ENCODE measurements at regions not wholly inside any gene's neighbourhood (a gene's known extent, or its start where the extent isn't known, plus 50 kb on each side); places are given as distances from the start of the nearest gene placed in this dataset.

DNA sequence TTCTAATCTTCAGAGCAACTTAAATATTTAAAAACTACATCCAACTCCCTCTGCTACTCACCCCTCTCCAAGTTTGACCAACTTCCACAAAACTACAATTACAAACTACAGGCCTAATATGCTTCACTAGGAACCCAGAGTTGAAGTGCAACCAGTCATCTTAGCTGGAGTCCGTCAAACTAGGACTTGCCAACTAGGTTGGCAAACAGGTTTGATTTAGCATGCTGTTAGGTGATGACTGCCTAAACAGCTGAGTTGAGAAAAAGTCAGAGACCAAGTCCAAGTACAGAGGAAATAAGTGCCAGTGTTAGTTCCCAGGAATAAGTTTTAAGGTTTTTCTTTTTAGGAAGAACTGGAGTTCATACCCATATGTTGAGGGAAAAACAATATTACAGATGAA, 1109.0 kb downstream of the TUSC7 start:
- H3K4me3 ChIP-seq = no peak overlapping the region
- H3K27ac ChIP-seq = no peak overlapping the region
- ATAC-seq (no peak), DNase-seq (no peak)
- no peaks in the 10 kb centered on the region for H3K9me3 ChIP-seq
- TF ChIP-seq, protein P1, sequence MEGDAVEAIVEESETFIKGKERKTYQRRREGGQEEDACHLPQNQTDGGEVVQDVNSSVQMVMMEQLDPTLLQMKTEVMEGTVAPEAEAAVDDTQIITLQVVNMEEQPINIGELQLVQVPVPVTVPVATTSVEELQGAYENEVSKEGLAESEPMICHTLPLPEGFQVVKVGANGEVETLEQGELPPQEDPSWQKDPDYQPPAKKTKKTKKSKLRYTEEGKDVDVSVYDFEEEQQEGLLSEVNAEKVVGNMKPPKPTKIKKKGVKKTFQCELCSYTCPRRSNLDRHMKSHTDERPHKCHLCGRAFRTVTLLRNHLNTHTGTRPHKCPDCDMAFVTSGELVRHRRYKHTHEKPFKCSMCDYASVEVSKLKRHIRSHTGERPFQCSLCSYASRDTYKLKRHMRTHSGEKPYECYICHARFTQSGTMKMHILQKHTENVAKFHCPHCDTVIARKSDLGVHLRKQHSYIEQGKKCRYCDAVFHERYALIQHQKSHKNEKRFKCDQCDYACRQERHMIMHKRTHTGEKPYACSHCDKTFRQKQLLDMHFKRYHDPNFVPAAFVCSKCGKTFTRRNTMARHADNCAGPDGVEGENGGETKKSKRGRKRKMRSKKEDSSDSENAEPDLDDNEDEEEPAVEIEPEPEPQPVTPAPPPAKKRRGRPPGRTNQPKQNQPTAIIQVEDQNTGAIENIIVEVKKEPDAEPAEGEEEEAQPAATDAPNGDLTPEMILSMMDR (IDR thresholded peaks at IDR 0.05) = no peak
- no peaks in the 10 kb centered on the region for H3K36me3 ChIP-seq (ENCODE audit: insufficient read depth in 1 of 2, low read depth in 1 of 2)
- WGBS, 3 donors = 60 to 83% (median 80%) methylated on average over 1 of the region's 1 CpG
- H3K27me3 ChIP-seq (ENCODE audit: insufficient read depth in 3 of 3, low read length in 2 of 3) = no peaks in the 10 kb centered on the region
- no peaks in the 10 kb centered on the region for H3K4me1 ChIP-seq
- intact Hi-C loops (cut with DNase I) = no loop called here

DNA sequence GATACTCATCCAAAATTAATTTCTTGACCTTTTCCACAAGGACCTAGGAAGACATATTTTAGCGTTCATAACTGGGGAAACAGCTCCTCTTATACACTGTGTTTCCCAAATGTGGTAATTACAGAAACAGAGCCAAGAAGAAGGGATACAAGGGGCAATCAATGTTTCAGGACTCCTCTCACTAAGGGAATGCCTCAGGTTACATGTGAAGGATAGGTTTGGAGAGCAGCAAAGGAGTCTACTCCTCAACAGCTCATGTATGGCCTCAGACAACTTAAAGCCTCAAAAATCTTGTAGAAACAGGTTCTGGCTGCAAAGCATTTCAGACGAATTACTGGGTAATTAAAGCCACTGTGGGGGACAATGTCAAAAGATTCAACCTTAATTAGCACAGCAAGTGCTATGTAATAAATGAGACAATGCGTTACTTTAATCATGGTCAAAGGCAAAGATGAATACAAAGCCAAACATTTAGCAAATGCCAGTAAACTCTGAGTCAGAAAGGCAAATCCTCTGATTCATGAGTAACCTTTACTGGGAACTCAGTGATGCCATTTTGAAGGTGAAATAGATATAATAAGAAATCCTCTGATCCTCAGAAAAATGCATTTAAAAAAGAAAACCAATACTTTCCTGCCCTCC, 1111.2 kb downstream of the TUSC7 start:
- TF ChIP-seq, protein P1 (IDR thresholded peaks at IDR 0.05) = no peak
- intact Hi-C loops (cut with DNase I) = no loop called here
- ATAC-seq (no peak), DNase-seq (no peak)
- no peaks in the 10 kb centered on the region for H3K9me3 ChIP-seq
- H3K4me3 ChIP-seq = no peak overlapping the region
- no peaks in the 10 kb centered on the region for H3K36me3 ChIP-seq (ENCODE audit: insufficient read depth in 1 of 2, low read depth in 1 of 2)
- H3K27ac ChIP-seq = no peak overlapping the region
- 58 to 64% (median 60%) methylated on average over 3 of the region's 3 CpGs for WGBS, 3 donors
- H3K27me3 ChIP-seq (ENCODE audit: insufficient read depth in 3 of 3, low read length in 2 of 3) = no peaks in the 10 kb centered on the region
- H3K4me1 ChIP-seq = no peaks in the 10 kb centered on the region

DNA sequence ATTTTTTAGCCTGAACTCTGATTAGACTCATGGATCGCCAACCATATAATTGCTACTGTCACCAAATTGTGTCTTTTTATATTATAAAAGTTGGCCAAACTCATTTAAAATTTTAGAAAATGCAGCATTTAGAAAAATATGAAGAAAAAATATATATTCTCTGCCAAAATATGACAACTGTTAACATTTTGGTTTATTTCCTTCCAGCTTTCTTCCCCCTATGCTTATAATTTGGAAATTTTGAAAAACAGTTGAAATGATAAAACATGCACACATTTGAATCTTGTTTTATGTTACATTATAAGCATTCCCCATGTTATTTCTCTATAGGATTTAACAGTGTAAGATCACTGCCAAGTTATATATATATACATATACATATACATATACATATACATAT, 1112.8 kb downstream of the TUSC7 start:
- no peak for DNase-seq
- 92 to 97% (median 95%) methylated on average over 1 of the region's 1 CpG for WGBS, 3 donors

DNA sequence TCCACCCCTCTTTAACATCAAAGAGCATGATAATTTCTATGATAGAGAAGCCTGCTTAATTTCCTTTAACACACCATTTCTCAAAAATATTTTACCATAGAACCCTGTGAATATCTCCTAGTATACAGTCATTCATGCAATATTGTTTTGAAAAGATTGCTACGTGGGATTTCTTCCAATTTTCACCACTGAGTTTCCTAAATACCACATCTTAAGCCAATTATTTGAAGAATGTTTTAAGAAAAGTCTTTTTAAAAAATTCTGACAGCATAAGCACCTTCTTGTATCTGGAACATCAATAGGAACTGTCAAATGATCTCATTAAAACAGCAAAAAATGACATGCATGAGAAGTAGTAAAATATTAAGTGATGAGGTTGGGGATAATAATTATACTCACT, 1126.7 kb downstream of the TUSC7 start:
- Histone ChIP-seq H3K4me3 (no peak overlapping the region), H3K4me1 (no peaks in the 10 kb centered on the region), H3K27ac (no peak overlapping the region), H3K27me3 (ENCODE audit: insufficient read depth in 3 of 3, low read length in 2 of 3) (no peaks in the 10 kb centered on the region), H3K9me3 (no peaks in the 10 kb centered on the region), H3K36me3 (ENCODE audit: insufficient read depth in 1 of 2, low read depth in 1 of 2) (no peaks in the 10 kb centered on the region)
- WGBS, 3 donors = 42 to 45% (median 44%) methylated on average over 1 of the region's 1 CpG
- TF ChIP-seq, protein P1 (IDR thresholded peaks at IDR 0.05) = no peak
- intact Hi-C loops (cut with DNase I) = no loop called here
- ATAC-seq (no peak), DNase-seq (no peak)

More for the DNA sequence above, 1112.8 kb downstream of the TUSC7 start:
- no peaks in the 10 kb centered on the region for H3K9me3 ChIP-seq
- TF ChIP-seq, protein P1 (IDR thresholded peaks at IDR 0.05) = no peak
- no peak overlapping the region for H3K27ac ChIP-seq
- intact Hi-C loops (cut with DNase I) = no loop called here
- no peaks in the 10 kb centered on the region for H3K4me1 ChIP-seq
- no peak overlapping the region for H3K4me3 ChIP-seq
- H3K36me3 ChIP-seq (ENCODE audit: insufficient read depth in 1 of 2, low read depth in 1 of 2) = no peaks in the 10 kb centered on the region
- ATAC-seq = no peak
- no peaks in the 10 kb centered on the region for H3K27me3 ChIP-seq (ENCODE audit: insufficient read depth in 3 of 3, low read length in 2 of 3)

DNA sequence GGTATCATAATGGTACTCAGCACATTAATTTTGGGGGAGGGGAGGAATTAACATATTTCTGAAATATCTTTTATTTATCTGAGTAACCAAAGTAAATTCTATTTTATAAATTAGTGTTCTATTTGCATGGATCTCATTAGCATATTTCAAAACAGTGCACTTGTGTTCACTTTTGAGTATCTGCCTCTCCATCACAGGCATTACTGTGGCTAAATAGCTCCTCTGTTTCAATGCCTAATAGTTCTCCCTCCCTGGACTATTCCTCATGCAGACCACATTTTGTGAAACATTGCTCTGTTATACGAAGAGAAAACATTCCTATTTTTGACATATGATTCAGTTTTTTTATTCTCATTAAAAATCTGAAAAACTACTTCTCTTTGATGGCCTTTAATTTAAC, 1127.8 kb downstream of the TUSC7 start:
- ATAC-seq = no peak
- TF ChIP-seq, protein P1 (IDR thresholded peaks at IDR 0.05) = no peak
- Histone ChIP-seq H3K4me1 (no peaks in the 10 kb centered on the region), H3K27me3 (ENCODE audit: insufficient read depth in 3 of 3, low read length in 2 of 3) (no peaks in the 10 kb centered on the region), H3K36me3 (ENCODE audit: insufficient read depth in 1 of 2, low read depth in 1 of 2) (no peaks in the 10 kb centered on the region), H3K9me3 (no peaks in the 10 kb centered on the region), H3K27ac (no peak overlapping the region), H3K4me3 (no peak overlapping the region)
- intact Hi-C loops (cut with DNase I) = no loop called here
- no peak for DNase-seq
- 62 to 64% (median 62%) methylated on average over 1 of the region's 1 CpG for WGBS, 3 donors
